GM12878 (cell line): ENCODE measurements at regions not wholly inside any gene's neighbourhood (a gene's known extent, or its start where the extent isn't known, plus 50 kb on each side); places are given as distances from the start of the nearest gene placed in this dataset.

ENCODE experiments used
- CEBPZ ChIP-seq: fragments of 150-350 bp; IDR thresholded peaks from 2 replicates; pipeline ENCODE4 v1.6.1; 2016; ENCODE audit warnings: low read depth, low read length
- CHD2 ChIP-seq: IDR thresholded peaks from 2 replicates; pipeline ENCODE4 v1.6.1; 2011; ENCODE audit warnings: low read depth, low read length, improper control_type of control experiment, borderline replicate concordance
- CTCF ChIP-seq, 3 experiments: IDR thresholded peaks in 2 of 3; conservative IDR thresholded peaks in 1 of 3; 2 replicates each; pipeline ENCODE4 v1.5.1; 2011; ENCODE audit warnings: low read depth in 3 of 3, low read length in 3 of 3, mild to moderate bottlenecking in 3 of 3, control low read depth in 2 of 3, moderate library complexity in 2 of 3, inconsistent platforms in 1 of 3, mixed read lengths in 1 of 3; ENCODE audit not compliant: control insufficient read depth in 2 of 3, insufficient read depth in 1 of 3; ENCODE audit errors: extremely low read depth in 1 of 3
- POLR2AphosphoS5 ChIP-seq: IDR thresholded peaks from 2 replicates; pipeline ENCODE4 v1.6.1; 2011; ENCODE audit warnings: mild to moderate bottlenecking, low read length, inconsistent platforms
- ZNF384 ChIP-seq: IDR thresholded peaks from 2 replicates; pipeline ENCODE4 v1.6.1; 2012; ENCODE audit warnings: low read depth, mild to moderate bottlenecking, low read length, improper control_type of control experiment, borderline replicate concordance

GRCh38 chr7:88615336-88615735, 144.2 kb upstream of the ZNF804B start:
- TF ChIP-seq CEBPZ (no peak), CTCF (IDR thresholded peaks at IDR 0.05 in 2 of 3, conservative IDR thresholded peaks at IDR 0.05 in 1 of 3; ENCODE audit: control insufficient read depth in 2 of 3, extremely low read depth in 1 of 3, insufficient read depth in 1 of 3, low read depth in 3 of 3, low read length in 3 of 3) (no peak), CHD2 (no peak), POLR2AphosphoS5 (no peak), ZNF384 (no peak)
